Liver (tissue), 3 donors: ENCODE measurements at regions not wholly inside any gene's neighbourhood (a gene's known extent, or its start where the extent isn't known, plus 50 kb on each side); places are given as distances from the start of the nearest gene placed in this dataset.

ENCODE experiments used
- EGR1 ChIP-seq, 2 donors: IDR thresholded peaks; 2 replicates each; pipeline ENCODE4 v1.6.1; 2016 to 2018; ENCODE audit warnings: antibody characterized with exemption in 2 of 2, low read depth in 2 of 2
- FOXA1 ChIP-seq: IDR thresholded peaks from 2 replicates; pipeline ENCODE4 v1.6.1; 2016; ENCODE audit warnings: antibody characterized with exemption
- GABPA ChIP-seq, 2 donors: IDR thresholded peaks in 1 of 2; conservative IDR thresholded peaks in 1 of 2; 2 replicates each; pipeline ENCODE4 v1.6.1; 2016; ENCODE audit warnings: antibody characterized with exemption in 2 of 2, mild to moderate bottlenecking in 1 of 2, moderate library complexity in 1 of 2
- HNF4G ChIP-seq: IDR thresholded peaks from 2 replicates; pipeline ENCODE4 v1.6.1; 2016; ENCODE audit warnings: antibody characterized with exemption
- JUND ChIP-seq, 2 donors: IDR thresholded peaks; 2 replicates each; pipeline ENCODE4 v1.6.1; 2016; ENCODE audit warnings: antibody characterized with exemption in 2 of 2
- NR2F2 ChIP-seq: IDR thresholded peaks from 2 replicates; pipeline ENCODE4 v1.6.1; 2016; ENCODE audit warnings: antibody characterized with exemption
- RAD21 ChIP-seq, 2 donors: IDR thresholded peaks; 2 replicates each; pipeline ENCODE4 v1.6.1; 2016; ENCODE audit warnings: antibody characterized with exemption in 2 of 2, mild to moderate bottlenecking in 2 of 2
- TAF1 ChIP-seq: conservative IDR thresholded peaks from 2 replicates; pipeline ENCODE4 v1.6.1; 2016; ENCODE audit warnings: antibody characterized with exemption, mild to moderate bottlenecking
- YY1 ChIP-seq: IDR thresholded peaks from 2 replicates; pipeline ENCODE4 v1.6.1; 2016; ENCODE audit warnings: antibody characterized with exemption, mild to moderate bottlenecking
- TF ChIP-seq, protein P1 (sequence below): fragments of 150-350 bp; IDR thresholded peaks from 2 replicates; pipeline ENCODE4 v1.5.1; 2017; ENCODE audit warnings: improper control_type of control experiment, low read depth, low read length; ENCODE audit not compliant: missing input control
- TF ChIP-seq, protein P2 (sequence below): IDR thresholded peaks from 2 replicates; pipeline ENCODE4 v1.6.1; 2016; ENCODE audit warnings: antibody characterized with exemption
- TF ChIP-seq, protein P3 (sequence below): IDR thresholded peaks from 2 replicates; pipeline ENCODE4 v1.6.1; 2016; ENCODE audit warnings: antibody characterized with exemption, mild to moderate bottlenecking
- TF ChIP-seq, protein P4 (sequence below): IDR thresholded peaks from 2 replicates; pipeline ENCODE4 v1.6.1; 2016; ENCODE audit warnings: antibody characterized with exemption
- TF ChIP-seq, protein P5 (sequence below): IDR thresholded peaks from 2 replicates; pipeline ENCODE4 v1.6.1; 2016; ENCODE audit warnings: antibody characterized with exemption
- donor health status: healthy.
- donor health status: healthy.

DNA sequence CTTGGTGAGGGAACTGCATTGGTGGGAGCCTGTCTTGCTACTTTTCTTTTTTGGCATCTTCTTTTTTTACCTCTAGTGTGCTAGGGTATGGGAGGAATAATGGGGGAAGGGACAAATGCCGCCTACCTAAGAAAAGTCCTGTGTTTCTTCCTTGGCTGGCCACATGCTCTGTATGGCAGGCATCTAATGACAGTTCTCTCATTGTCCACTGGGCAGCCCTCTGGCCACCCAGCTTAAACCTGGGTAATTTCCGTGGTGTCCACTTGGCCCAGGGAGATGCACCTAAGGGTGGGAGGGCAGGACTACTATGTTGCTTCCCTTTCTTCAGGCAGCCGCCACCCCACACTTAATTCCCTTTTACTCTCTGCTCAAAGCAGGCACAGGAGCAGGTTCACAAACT is 173.1 kb downstream of the YTHDC2 start:
- TF ChIP-seq TAF1 (no peak), RAD21 (IDR thresholded peaks at IDR 0.05) (no peak), GABPA (IDR thresholded peaks at IDR 0.05 in 1 of 2, conservative IDR thresholded peaks at IDR 0.05 in 1 of 2) (no peak), FOXA1 (no peak), YY1 (no peak), EGR1 (IDR thresholded peaks at IDR 0.05; ENCODE audit: low read depth in 2 of 2) (no peak), JUND (IDR thresholded peaks at IDR 0.05) (no peak), HNF4G (no peak), NR2F2 (no peak)
- TF ChIP-seq, protein P1, sequence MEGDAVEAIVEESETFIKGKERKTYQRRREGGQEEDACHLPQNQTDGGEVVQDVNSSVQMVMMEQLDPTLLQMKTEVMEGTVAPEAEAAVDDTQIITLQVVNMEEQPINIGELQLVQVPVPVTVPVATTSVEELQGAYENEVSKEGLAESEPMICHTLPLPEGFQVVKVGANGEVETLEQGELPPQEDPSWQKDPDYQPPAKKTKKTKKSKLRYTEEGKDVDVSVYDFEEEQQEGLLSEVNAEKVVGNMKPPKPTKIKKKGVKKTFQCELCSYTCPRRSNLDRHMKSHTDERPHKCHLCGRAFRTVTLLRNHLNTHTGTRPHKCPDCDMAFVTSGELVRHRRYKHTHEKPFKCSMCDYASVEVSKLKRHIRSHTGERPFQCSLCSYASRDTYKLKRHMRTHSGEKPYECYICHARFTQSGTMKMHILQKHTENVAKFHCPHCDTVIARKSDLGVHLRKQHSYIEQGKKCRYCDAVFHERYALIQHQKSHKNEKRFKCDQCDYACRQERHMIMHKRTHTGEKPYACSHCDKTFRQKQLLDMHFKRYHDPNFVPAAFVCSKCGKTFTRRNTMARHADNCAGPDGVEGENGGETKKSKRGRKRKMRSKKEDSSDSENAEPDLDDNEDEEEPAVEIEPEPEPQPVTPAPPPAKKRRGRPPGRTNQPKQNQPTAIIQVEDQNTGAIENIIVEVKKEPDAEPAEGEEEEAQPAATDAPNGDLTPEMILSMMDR: no peak
- TF ChIP-seq, protein P2, sequence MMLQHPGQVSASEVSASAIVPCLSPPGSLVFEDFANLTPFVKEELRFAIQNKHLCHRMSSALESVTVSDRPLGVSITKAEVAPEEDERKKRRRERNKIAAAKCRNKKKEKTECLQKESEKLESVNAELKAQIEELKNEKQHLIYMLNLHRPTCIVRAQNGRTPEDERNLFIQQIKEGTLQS: no peak
- TF ChIP-seq, protein P3, sequence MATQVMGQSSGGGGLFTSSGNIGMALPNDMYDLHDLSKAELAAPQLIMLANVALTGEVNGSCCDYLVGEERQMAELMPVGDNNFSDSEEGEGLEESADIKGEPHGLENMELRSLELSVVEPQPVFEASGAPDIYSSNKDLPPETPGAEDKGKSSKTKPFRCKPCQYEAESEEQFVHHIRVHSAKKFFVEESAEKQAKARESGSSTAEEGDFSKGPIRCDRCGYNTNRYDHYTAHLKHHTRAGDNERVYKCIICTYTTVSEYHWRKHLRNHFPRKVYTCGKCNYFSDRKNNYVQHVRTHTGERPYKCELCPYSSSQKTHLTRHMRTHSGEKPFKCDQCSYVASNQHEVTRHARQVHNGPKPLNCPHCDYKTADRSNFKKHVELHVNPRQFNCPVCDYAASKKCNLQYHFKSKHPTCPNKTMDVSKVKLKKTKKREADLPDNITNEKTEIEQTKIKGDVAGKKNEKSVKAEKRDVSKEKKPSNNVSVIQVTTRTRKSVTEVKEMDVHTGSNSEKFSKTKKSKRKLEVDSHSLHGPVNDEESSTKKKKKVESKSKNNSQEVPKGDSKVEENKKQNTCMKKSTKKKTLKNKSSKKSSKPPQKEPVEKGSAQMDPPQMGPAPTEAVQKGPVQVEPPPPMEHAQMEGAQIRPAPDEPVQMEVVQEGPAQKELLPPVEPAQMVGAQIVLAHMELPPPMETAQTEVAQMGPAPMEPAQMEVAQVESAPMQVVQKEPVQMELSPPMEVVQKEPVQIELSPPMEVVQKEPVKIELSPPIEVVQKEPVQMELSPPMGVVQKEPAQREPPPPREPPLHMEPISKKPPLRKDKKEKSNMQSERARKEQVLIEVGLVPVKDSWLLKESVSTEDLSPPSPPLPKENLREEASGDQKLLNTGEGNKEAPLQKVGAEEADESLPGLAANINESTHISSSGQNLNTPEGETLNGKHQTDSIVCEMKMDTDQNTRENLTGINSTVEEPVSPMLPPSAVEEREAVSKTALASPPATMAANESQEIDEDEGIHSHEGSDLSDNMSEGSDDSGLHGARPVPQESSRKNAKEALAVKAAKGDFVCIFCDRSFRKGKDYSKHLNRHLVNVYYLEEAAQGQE: no peak
- TF ChIP-seq, protein P4, sequence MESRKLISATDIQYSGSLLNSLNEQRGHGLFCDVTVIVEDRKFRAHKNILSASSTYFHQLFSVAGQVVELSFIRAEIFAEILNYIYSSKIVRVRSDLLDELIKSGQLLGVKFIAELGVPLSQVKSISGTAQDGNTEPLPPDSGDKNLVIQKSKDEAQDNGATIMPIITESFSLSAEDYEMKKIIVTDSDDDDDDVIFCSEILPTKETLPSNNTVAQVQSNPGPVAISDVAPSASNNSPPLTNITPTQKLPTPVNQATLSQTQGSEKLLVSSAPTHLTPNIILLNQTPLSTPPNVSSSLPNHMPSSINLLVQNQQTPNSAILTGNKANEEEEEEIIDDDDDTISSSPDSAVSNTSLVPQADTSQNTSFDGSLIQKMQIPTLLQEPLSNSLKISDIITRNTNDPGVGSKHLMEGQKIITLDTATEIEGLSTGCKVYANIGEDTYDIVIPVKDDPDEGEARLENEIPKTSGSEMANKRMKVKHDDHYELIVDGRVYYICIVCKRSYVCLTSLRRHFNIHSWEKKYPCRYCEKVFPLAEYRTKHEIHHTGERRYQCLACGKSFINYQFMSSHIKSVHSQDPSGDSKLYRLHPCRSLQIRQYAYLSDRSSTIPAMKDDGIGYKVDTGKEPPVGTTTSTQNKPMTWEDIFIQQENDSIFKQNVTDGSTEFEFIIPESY: no peak
- TF ChIP-seq, protein P5, sequence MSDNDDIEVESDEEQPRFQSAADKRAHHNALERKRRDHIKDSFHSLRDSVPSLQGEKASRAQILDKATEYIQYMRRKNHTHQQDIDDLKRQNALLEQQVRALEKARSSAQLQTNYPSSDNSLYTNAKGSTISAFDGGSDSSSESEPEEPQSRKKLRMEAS: no peak
